ENCODE measurements at regions not wholly inside any gene's neighbourhood (a gene's known extent, or its start where the extent isn't known, plus 50 kb on each side); places are given as distances from the start of the nearest gene placed in this dataset.

GRCh38 chr14:71705460-71705859 lies 226.8 kb upstream of the RGS6 start:
- H4K91ac ChIP-seq (ENCODE audit: insufficient read length, low read depth, low read length): no peak overlapping the region
- no peak overlapping the region for H3K27ac ChIP-seq (ENCODE audit: insufficient read length, low read depth, low read length)
- no peak overlapping the region for H3K23ac ChIP-seq (ENCODE audit: insufficient read length, low read depth, low read length)
- H2BK20ac ChIP-seq (ENCODE audit: low read depth, low read length, poor library complexity, severe bottlenecking): no peak overlapping the region
- no peaks in the 10 kb centered on the region for H3K79me1 ChIP-seq (ENCODE audit: insufficient read depth, low read depth, low read length, poor library complexity, severe bottlenecking)
- no peaks in the 10 kb centered on the region for H3K9me3 Mint-ChIP-seq
- no peak overlapping the region for H2BK15ac ChIP-seq (ENCODE audit: low read depth, low read length)
- H3K9ac ChIP-seq (ENCODE audit: extremely low read depth, insufficient read length, low read length): no peak overlapping the region
- H3K23me2 ChIP-seq (ENCODE audit: insufficient read length, low read depth, low read length, poor library complexity, severe bottlenecking): no peaks in the 10 kb centered on the region
- no peak overlapping the region for H4K5ac ChIP-seq (ENCODE audit: insufficient read length, low read depth, low read length)
- no peak overlapping the region; a peak in 2 of 7 replicates for H3K27ac Mint-ChIP-seq
- peaks cover 8 to 35% (median 19%) of the 10 kb centered on the region in 3 experiments; a peak in 6 of 7 replicates for H3K36me3 Mint-ChIP-seq (ENCODE audit: insufficient read depth in 1 of 3, low read depth in 3 of 3)
- H3K4ac ChIP-seq (ENCODE audit: low read depth, low read length): no peak overlapping the region
- H3K4me3 Mint-ChIP-seq: no peak overlapping the region
- no peak overlapping the region for H2AK5ac ChIP-seq (ENCODE audit: insufficient read length, low read length)
- no peak overlapping the region for H4K8ac ChIP-seq (replicated peaks; ENCODE audit: insufficient read length, low read depth, low read length)
- no peaks in the 10 kb centered on the region for H4K20me1 ChIP-seq (ENCODE audit: control insufficient read depth, insufficient read depth, insufficient read length)
- TF ChIP-seq CTCF (conservative IDR thresholded peaks at IDR 0.05): no peak
- no peak overlapping the region for H2BK5ac ChIP-seq (ENCODE audit: insufficient read length, low read length)
- no peak overlapping the region for H2BK12ac ChIP-seq (ENCODE audit: insufficient read length, low read depth, low read length)
- no peak overlapping the region for H3K18ac ChIP-seq (ENCODE audit: insufficient read length, low read depth, low read length)
- no peaks in the 10 kb centered on the region for H3K4me1 ChIP-seq (ENCODE audit: insufficient read depth, low read length)
- H3K27me3 ChIP-seq (ENCODE audit: insufficient read depth, low read length): no peaks in the 10 kb centered on the region
- H2BK120ac ChIP-seq (ENCODE audit: low read depth, low read length, poor library complexity, severe bottlenecking): no peak overlapping the region
- no peaks in the 10 kb centered on the region for H3K79me2 ChIP-seq (ENCODE audit: insufficient read depth, low read length)
- no CpG with 5 or more reads among the region's 4 CpGs for WGBS (ENCODE audit: extremely low coverage, insufficient read length, low lambda C conversion rate)
- H3K27me3 Mint-ChIP-seq (ENCODE audit: low read depth): no peaks in the 10 kb centered on the region
- no peak for DNase-seq
- no peaks in the 10 kb centered on the region for H3K9me3 ChIP-seq (ENCODE audit: control insufficient read depth, low read depth, low read length)
- 0 out of 4 replicates have a peak, but pooled peaks cover 0 to 5% of the 10 kb centered on the region in 2 experiments for H3K4me1 Mint-ChIP-seq
- H3T11ph ChIP-seq (ENCODE audit: low read length): no peak overlapping the region
- no peak overlapping the region for H3K56ac ChIP-seq (ENCODE audit: insufficient read length, low read depth, low read length)
- H3K4me2 ChIP-seq (ENCODE audit: insufficient read depth, insufficient read length, low read length): no peak overlapping the region
- no peak overlapping the region for H3K14ac ChIP-seq (ENCODE audit: insufficient read depth, low read length)
- H2AFZ ChIP-seq (ENCODE audit: low read length): no peak overlapping the region
